Forelimb muscle (tissue), 1 donor: ENCODE measurements at regions not wholly inside any gene's neighbourhood (a gene's known extent, or its start where the extent isn't known, plus 50 kb on each side); places are given as distances from the start of the nearest gene placed in this dataset.
"Not testable (repeated sequence)": the region's sequence is repeated elsewhere in the genome, so short reads cannot be mapped to it uniquely, and the experiment has no call there.

ENCODE experiments used
- DNase-seq: peaks from one replicate; pipeline ENCODE4 v3.0.0-alpha.2; 2013; ENCODE audit warnings: low read depth

- no peak for DNase-seq
These were observed 56.3 kb downstream of the SOX14 start for GRCh38 chr3:137820366-137820765.

- no peak for DNase-seq
These were observed 71.0 kb downstream of the SOX14 start for GRCh38 chr3:137835096-137835495.

GRCh38 chr3:137845194-137845593, 81.1 kb downstream of the SOX14 start:
- DNase-seq = no peak

- no peak for DNase-seq
These were observed 81.6 kb downstream of the SOX14 start for GRCh38 chr3:137845666-137846065.

GRCh38 chr3:137852391-137852830, 88.3 kb downstream of the SOX14 start:
- no peak for DNase-seq

- no peak for DNase-seq
These were observed 90.6 kb downstream of the SOX14 start for GRCh38 chr3:137854533-137855261.

- no peak for DNase-seq
These were observed 101.9 kb downstream of the SOX14 start for GRCh38 chr3:137866001-137866400.

GRCh38 chr3:137866933-137867332, 102.8 kb downstream of the SOX14 start:
- DNase-seq = no peak

GRCh38 chr3:137867611-137868010, 103.5 kb downstream of the SOX14 start:
- no peak for DNase-seq

GRCh38 chr3:137869022-137869421, 104.9 kb downstream of the SOX14 start:
- DNase-seq = no peak

- DNase-seq = not testable (repeated sequence)
These were observed 108.5 kb downstream of the SOX14 start for GRCh38 chr3:137872589-137872988.

GRCh38 chr3:137896842-137897241, 113.1 kb upstream of the CLDN18 start:
- not testable (repeated sequence) for DNase-seq

GRCh38 chr3:137906985-137907649, 102.8 kb upstream of the CLDN18 start:
- DNase-seq = no peak

- no peak for DNase-seq
These were observed 85.3 kb upstream of the CLDN18 start for GRCh38 chr3:137924628-137925027.

- DNase-seq = no peak
These were observed 84.9 kb upstream of the CLDN18 start for GRCh38 chr3:137925080-137925479.

- DNase-seq = no peak
These were observed 83.0 kb upstream of the CLDN18 start for GRCh38 chr3:137926991-137927390.

GRCh38 chr3:137930976-137931375, 79.0 kb upstream of the CLDN18 start:
- DNase-seq = no peak

GRCh38 chr3:137938876-137939275, 71.1 kb upstream of the CLDN18 start:
- DNase-seq = no peak

GRCh38 chr3:137944593-137944992, 65.4 kb upstream of the CLDN18 start:
- no peak for DNase-seq

GRCh38 chr3:137946356-137946973, 63.5 kb upstream of the CLDN18 start:
- DNase-seq = peak; percentile 5

- no peak for DNase-seq
These were observed 62.8 kb upstream of the CLDN18 start for GRCh38 chr3:137947117-137947516.

GRCh38 chr3:137948400-137949072, 61.4 kb upstream of the CLDN18 start:
- DNase-seq = no peak
